ENCODE measurements at regions not wholly inside any gene's neighbourhood (a gene's known extent, or its start where the extent isn't known, plus 50 kb on each side); places are given as distances from the start of the nearest gene placed in this dataset.

DNA sequence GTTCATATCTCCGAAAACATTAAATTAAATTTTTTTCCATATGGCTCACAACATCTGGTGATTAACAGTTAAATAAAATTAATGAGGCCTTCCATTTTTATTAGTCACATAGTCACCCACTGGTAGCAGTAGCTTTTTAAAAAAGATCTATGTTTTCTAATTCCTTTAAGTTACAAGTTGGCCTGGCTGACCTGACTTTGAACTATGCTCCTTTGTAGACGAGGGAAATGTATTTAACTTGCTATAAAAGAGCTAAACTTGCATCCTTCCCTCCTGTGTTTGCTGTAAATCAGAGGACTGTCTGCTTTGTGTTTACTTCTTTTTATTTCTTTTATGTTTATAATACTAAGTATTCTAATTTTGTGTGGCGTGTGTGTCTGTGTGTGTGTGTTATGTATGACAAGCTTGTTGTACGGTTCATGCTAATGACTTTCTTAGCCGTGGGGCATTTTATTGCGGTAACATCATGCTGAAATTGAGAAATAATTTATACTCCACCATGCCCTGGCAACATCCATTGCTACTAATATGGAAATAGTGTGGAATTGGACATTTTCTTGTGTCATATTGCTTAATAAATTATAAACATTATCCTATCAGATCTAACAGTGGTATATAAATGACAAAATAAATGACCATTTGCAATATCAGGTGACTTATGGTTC lies 241.7 kb downstream of the SNCA start:
- TF ChIP-seq, protein P1, sequence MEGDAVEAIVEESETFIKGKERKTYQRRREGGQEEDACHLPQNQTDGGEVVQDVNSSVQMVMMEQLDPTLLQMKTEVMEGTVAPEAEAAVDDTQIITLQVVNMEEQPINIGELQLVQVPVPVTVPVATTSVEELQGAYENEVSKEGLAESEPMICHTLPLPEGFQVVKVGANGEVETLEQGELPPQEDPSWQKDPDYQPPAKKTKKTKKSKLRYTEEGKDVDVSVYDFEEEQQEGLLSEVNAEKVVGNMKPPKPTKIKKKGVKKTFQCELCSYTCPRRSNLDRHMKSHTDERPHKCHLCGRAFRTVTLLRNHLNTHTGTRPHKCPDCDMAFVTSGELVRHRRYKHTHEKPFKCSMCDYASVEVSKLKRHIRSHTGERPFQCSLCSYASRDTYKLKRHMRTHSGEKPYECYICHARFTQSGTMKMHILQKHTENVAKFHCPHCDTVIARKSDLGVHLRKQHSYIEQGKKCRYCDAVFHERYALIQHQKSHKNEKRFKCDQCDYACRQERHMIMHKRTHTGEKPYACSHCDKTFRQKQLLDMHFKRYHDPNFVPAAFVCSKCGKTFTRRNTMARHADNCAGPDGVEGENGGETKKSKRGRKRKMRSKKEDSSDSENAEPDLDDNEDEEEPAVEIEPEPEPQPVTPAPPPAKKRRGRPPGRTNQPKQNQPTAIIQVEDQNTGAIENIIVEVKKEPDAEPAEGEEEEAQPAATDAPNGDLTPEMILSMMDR (IDR thresholded peaks at IDR 0.05; ENCODE audit: low read depth, low read length, poor library complexity, severe bottlenecking) = no peak
- TF ChIP-seq EZH2phosphoT487 (IDR thresholded peaks at IDR 0.05; ENCODE audit: borderline replicate concordance, low read length) = no peak

All from DOHH2 (cell line).